ENCODE measurements at regions not wholly inside any gene's neighbourhood (a gene's known extent, or its start where the extent isn't known, plus 50 kb on each side); places are given as distances from the start of the nearest gene placed in this dataset.

DNA sequence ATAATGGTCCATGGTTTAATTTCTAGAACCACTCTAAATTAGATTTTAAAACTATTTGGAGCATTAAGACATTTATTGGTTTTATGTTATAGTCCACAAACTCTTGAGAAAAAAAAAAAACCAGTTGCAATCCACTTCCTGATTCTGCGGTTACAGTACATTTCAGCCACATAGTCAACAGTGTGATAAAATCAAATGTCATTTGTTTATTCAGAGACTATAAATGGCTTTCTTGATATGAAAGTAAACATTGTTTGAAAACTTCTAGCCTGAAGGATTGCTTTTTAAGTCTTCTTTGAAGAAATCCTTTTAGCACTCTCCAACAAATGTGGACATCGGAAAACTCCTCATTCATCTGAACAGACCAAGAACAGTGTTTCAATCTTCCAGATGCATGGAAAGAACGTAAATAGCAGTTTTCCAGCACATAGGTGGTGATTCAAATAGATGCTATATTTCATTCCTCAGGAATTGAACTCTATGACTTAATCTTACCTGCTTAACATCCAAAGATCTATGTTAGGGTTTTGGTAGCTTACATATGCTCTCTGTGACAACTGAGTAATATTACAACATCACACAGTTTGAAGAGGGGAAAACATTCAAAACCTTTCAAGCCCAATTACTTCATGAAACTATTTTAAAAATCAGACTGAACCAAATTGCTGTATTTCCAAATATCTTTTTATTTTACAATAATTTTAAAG, 87.8 kb upstream of the UBE2E2 start:
- H3K4me1 ChIP-seq (ENCODE audit: insufficient read depth, low read length, poor library complexity, severe bottlenecking): no peaks in the 10 kb centered on the region
- ChIA-PET CTCF (no interaction called here), POLR2A (ENCODE audit: low non-redundant PET) (no interaction called here)
- no TSS peak for BruUV-seq (replicated peaks)
- no peak overlapping the region for H3K4me3 ChIP-seq (ENCODE audit: low read depth, low read length, poor library complexity, severe bottlenecking)
- TF ChIP-seq, protein P1, sequence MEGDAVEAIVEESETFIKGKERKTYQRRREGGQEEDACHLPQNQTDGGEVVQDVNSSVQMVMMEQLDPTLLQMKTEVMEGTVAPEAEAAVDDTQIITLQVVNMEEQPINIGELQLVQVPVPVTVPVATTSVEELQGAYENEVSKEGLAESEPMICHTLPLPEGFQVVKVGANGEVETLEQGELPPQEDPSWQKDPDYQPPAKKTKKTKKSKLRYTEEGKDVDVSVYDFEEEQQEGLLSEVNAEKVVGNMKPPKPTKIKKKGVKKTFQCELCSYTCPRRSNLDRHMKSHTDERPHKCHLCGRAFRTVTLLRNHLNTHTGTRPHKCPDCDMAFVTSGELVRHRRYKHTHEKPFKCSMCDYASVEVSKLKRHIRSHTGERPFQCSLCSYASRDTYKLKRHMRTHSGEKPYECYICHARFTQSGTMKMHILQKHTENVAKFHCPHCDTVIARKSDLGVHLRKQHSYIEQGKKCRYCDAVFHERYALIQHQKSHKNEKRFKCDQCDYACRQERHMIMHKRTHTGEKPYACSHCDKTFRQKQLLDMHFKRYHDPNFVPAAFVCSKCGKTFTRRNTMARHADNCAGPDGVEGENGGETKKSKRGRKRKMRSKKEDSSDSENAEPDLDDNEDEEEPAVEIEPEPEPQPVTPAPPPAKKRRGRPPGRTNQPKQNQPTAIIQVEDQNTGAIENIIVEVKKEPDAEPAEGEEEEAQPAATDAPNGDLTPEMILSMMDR (conservative IDR thresholded peaks at IDR 0.05; ENCODE audit: low read depth, low read length): no peak
- TF ChIP-seq EZH2 (IDR thresholded peaks at IDR 0.05; ENCODE audit: borderline replicate concordance, low read depth, low read length, poor library complexity, severe bottlenecking): no peak
- intact Hi-C loops (cut with micrococcal nuclease; ENCODE audit: unreplicated experiment): no loop called here
- DNase-seq (ENCODE audit: low spot score): no peak
- H3K36me3 ChIP-seq (ENCODE audit: insufficient read depth, low read length, poor library complexity, severe bottlenecking): no peaks in the 10 kb centered on the region
- no peaks in the 10 kb centered on the region for H3K9me3 ChIP-seq (ENCODE audit: low read depth, low read length, poor library complexity, severe bottlenecking)
- no peaks in the 10 kb centered on the region for H3K27me3 ChIP-seq (replicated peaks; ENCODE audit: insufficient read depth, low read depth, low read length, poor library complexity)
- H3K27ac ChIP-seq (ENCODE audit: low read depth, low read length, poor library complexity, severe bottlenecking): no peak overlapping the region

DNA sequence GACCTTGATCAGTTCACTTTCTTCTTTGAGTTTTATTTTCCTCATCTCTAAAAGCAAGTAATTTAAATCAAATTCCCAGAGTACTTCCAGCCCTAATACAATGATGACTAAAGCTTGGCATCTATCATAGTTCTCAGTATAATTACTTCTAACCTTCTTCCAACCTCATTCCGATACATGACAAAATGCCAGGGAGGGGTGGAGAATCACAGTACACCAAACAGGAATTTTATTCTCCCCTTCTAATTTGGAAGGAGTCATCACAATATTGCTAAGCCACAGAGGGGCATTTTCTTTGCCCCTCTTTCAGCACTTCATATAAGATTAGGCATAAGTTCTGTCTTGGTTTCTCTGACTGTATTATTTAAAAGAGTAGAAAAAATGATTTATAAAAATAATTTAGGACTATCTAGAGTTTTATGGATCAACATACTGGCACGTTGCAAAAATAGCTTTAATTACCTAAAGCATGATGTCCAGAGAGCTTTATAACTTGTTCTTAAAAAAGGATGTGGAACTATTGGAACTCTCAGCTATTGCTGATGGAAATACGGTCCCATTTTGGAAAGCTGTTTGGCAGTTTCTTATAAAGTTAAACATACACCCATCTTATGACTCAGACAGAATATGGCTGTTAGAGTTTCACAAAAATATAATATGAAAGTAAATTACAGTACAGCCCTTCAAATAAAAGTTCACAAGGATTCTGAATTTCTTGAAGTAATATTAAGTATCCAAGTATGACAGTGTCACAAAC, 86.9 kb upstream of the UBE2E2 start:
- Histone ChIP-seq H3K9me3 (ENCODE audit: low read depth, low read length, poor library complexity, severe bottlenecking) (no peaks in the 10 kb centered on the region), H3K4me1 (ENCODE audit: insufficient read depth, low read length, poor library complexity, severe bottlenecking) (no peaks in the 10 kb centered on the region), H3K4me3 (ENCODE audit: low read depth, low read length, poor library complexity, severe bottlenecking) (no peak overlapping the region), H3K27ac (ENCODE audit: low read depth, low read length, poor library complexity, severe bottlenecking) (no peak overlapping the region), H3K36me3 (ENCODE audit: insufficient read depth, low read length, poor library complexity, severe bottlenecking) (no peaks in the 10 kb centered on the region), H3K27me3 (replicated peaks; ENCODE audit: insufficient read depth, low read depth, low read length, poor library complexity) (no peaks in the 10 kb centered on the region)
- ChIA-PET CTCF (no interaction called here), POLR2A (ENCODE audit: low non-redundant PET) (no interaction called here)
- BruUV-seq (replicated peaks): no TSS peak
- TF ChIP-seq, protein P1 (conservative IDR thresholded peaks at IDR 0.05; ENCODE audit: low read depth, low read length): no peak
- TF ChIP-seq EZH2 (IDR thresholded peaks at IDR 0.05; ENCODE audit: borderline replicate concordance, low read depth, low read length, poor library complexity, severe bottlenecking): no peak
- DNase-seq (ENCODE audit: low spot score): no peak
- intact Hi-C loops (cut with micrococcal nuclease; ENCODE audit: unreplicated experiment): no loop called here

DNA sequence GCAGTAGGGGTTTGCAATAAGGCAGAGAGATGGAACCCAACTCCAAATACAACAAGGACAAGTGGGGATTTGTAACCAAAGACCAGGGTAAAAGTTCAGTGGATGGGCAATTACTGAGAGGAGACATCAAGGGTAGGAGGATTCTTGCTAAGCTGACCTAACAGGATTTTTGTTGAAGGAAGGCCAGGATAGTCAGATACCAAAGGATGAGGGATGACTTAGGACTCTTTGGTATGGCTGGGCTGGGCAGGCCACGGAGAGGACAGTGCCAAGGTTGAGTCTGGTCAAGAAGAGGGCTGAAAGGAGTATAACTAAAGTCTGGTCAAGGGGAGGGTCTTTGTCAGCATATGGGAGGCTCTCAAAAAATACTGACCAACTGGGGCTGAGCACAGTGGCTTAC, 85.3 kb upstream of the UBE2E2 start:
- Histone ChIP-seq H3K36me3 (ENCODE audit: insufficient read depth, low read length, poor library complexity, severe bottlenecking) (no peaks in the 10 kb centered on the region), H3K4me1 (ENCODE audit: insufficient read depth, low read length, poor library complexity, severe bottlenecking) (no peaks in the 10 kb centered on the region), H3K4me3 (ENCODE audit: low read depth, low read length, poor library complexity, severe bottlenecking) (no peak overlapping the region), H3K27ac (ENCODE audit: low read depth, low read length, poor library complexity, severe bottlenecking) (no peak overlapping the region), H3K27me3 (replicated peaks; ENCODE audit: insufficient read depth, low read depth, low read length, poor library complexity) (no peaks in the 10 kb centered on the region), H3K9me3 (ENCODE audit: low read depth, low read length, poor library complexity, severe bottlenecking) (no peaks in the 10 kb centered on the region)
- no peak for DNase-seq (ENCODE audit: low spot score)
- POLR2A ChIA-PET (ENCODE audit: low non-redundant PET): no interaction called here
- no peak for TF ChIP-seq EZH2 (IDR thresholded peaks at IDR 0.05; ENCODE audit: borderline replicate concordance, low read depth, low read length, poor library complexity, severe bottlenecking)
- TF ChIP-seq, protein P1 (conservative IDR thresholded peaks at IDR 0.05; ENCODE audit: low read depth, low read length): no peak
- BruUV-seq (replicated peaks): no TSS peak
- CTCF ChIA-PET: no interaction called here
- intact Hi-C loops (cut with micrococcal nuclease; ENCODE audit: unreplicated experiment): no loop called here
